ENCODE measurements at regions not wholly inside any gene's neighbourhood (a gene's known extent, or its start where the extent isn't known, plus 50 kb on each side); places are given as distances from the start of the nearest gene placed in this dataset.

- in situ Hi-C loops (cut with MboI) (no loop called here), intact Hi-C loops (cut with micrococcal nuclease) (no loop called here)
- H3K9ac ChIP-seq (ENCODE audit: insufficient read depth in 1 of 2, low read depth in 2 of 2, low read length in 2 of 2): no peak overlapping the region
- H2AFZ ChIP-seq (ENCODE audit: low read depth, low read length): no peak overlapping the region
- H3K4me1 ChIP-seq (replicated peaks in 1 of 2; ENCODE audit: control insufficient read depth in 2 of 2, insufficient read depth in 2 of 2, low read length in 2 of 2): peaks cover 7 to 20% of the 10 kb centered on the region in 2 experiments
- H3K27ac ChIP-seq (ENCODE audit: extremely low read depth, low read depth, low read length): no peak overlapping the region
- no TSS peak for BruUV-seq (replicated peaks)
- ATAC-seq: no peak
- no peaks in the 10 kb centered on the region for H3K36me3 ChIP-seq (ENCODE audit: control insufficient read depth, insufficient read depth, low read length)
- H3K4me3 ChIP-seq: no peak overlapping the region
- H3K9me1 ChIP-seq (ENCODE audit: control insufficient read depth, insufficient read depth, low read length): no peaks in the 10 kb centered on the region
- H3K27me3 ChIP-seq (ENCODE audit: control insufficient read depth in 2 of 2, insufficient read depth in 2 of 2, low read length in 2 of 2): peaks cover 0 to 39% of the 10 kb centered on the region in 2 experiments; a peak in 2 of 5 replicates
- ChIA-PET CTCF (ENCODE audit: low intra/inter-chr PET ratio) (no interaction called here), POLR2A (interaction anchor here (0.6 to 0.8 kb wide), 2 partner anchors 8 to 359 kb away, joined by 3 to 4 read pairs; no protein-coding TSS in a partner anchor)
- DNase-seq (ENCODE audit: extremely low read depth in 1 of 4, low spot score in 3 of 4): no peak
- no peak for FAIRE-seq
- H4K20me1 ChIP-seq (replicated peaks; ENCODE audit: control insufficient read depth, insufficient read depth, low read length): no peaks in the 10 kb centered on the region
- no peak for TF ChIP-seq ZBTB7A (IDR thresholded peaks at IDR 0.05; ENCODE audit: borderline replicate concordance, control insufficient read depth, low read depth, low read length)
- TF ChIP-seq VEZF1 (CRISPR knock-in tag; IDR thresholded peaks at IDR 0.05): no peak
- TF ChIP-seq ATF6 (CRISPR knock-in tag; IDR thresholded peaks at IDR 0.05): no peak
- no peak for TF ChIP-seq TSHZ1 (CRISPR knock-in tag; IDR thresholded peaks at IDR 0.05)
- TF ChIP-seq OTX1 (CRISPR knock-in tag; IDR thresholded peaks at IDR 0.05): no peak
- TF ChIP-seq MAX (CRISPR knock-in tag; IDR thresholded peaks at IDR 0.05): no peak
- TF ChIP-seq SMARCB1 (IDR thresholded peaks at IDR 0.05; ENCODE audit: insufficient read length, low read depth): no peak
- H3K4me2 ChIP-seq (ENCODE audit: insufficient read depth, low read length): no peak overlapping the region
- H3K79me2 ChIP-seq (ENCODE audit: control insufficient read depth, insufficient read depth, low read length): no peaks in the 10 kb centered on the region
- 8% methylated on average over 5 of the region's 5 CpGs for WGBS (ENCODE audit: insufficient coverage, low coverage, missing lambda C conversion rate)
- no peaks in the 10 kb centered on the region for H3K9me3 ChIP-seq (replicated peaks; ENCODE audit: control insufficient read depth, insufficient read depth, low read depth, low read length)
Measured at GRCh38 chr12:131596115-131596514, 114.8 kb upstream of the SFSWAP start.
